H1 (cell line): ENCODE measurements at regions not wholly inside any gene's neighbourhood (a gene's known extent, or its start where the extent isn't known, plus 50 kb on each side); places are given as distances from the start of the nearest gene placed in this dataset.

Experiments
- CTCF ChIA-PET: fragments of 300-600 bp; sonication (Branson Sonifier 250); formaldehyde crosslinking; loops from one replicate; lab custom pipeline; 2021; ENCODE audit not compliant: partially characterized antibody; lab: Charles Lee
- POLR2A ChIA-PET: fragments of 300-600 bp; sonication (Branson Sonifier 250); formaldehyde crosslinking; loops from one replicate; lab custom pipeline; 2021; ENCODE audit warnings: inconsistent platforms; ENCODE audit not compliant: partially characterized antibody; lab: Charles Lee
- DNase-seq, 2 experiments: peaks; one replicate each; pipeline versions ENCODE4 v3.0.0 to v3.0.0-alpha.2; 2010 to 2022; ENCODE audit warnings: low spot score in 2 of 2, low read depth in 1 of 2, mixed read lengths in 1 of 2
- FAIRE-seq: peaks from 2 replicates; lab custom pipeline; 2011; peaks lifted over from hg19 to GRCh38; lab: Jason Lieb, UNC
- H2AFZ ChIP-seq: 2 replicates; pipeline ENCODE4 v1.8.1; 2012; ENCODE audit warnings: low read length, inconsistent platforms
- H2AK5ac ChIP-seq: 2 replicates; pipeline ENCODE4 v1.6.1; 2013; ENCODE audit warnings: low read depth, low read length
- H2BK120ac ChIP-seq: replicated peaks from 2 replicates; pipeline ENCODE3; 2013; ENCODE audit warnings: low read depth, low read length, inconsistent platforms
- H2BK12ac ChIP-seq: 2 replicates; pipeline ENCODE4 v1.6.1; 2013; ENCODE audit warnings: low read depth, low read length
- H2BK15ac ChIP-seq: 2 replicates; pipeline ENCODE4 v1.6.1; 2013; ENCODE audit warnings: low read length
- H2BK20ac ChIP-seq: 2 replicates; pipeline ENCODE4 v1.6.1; 2013; ENCODE audit warnings: low read length
- H2BK5ac ChIP-seq: 2 replicates; pipeline ENCODE4 v1.6.1; 2013; ENCODE audit warnings: low read depth, low read length
- H3K14ac ChIP-seq: 2 replicates; pipeline ENCODE4 v1.6.1; 2013; ENCODE audit warnings: inconsistent platforms; ENCODE audit not compliant: insufficient read length
- H3K18ac ChIP-seq: 2 replicates; pipeline ENCODE4 v1.6.1; 2013; ENCODE audit warnings: low read length; ENCODE audit errors: extremely low read depth
- H3K23ac ChIP-seq: 2 replicates; pipeline ENCODE4 v1.6.1; 2013; ENCODE audit warnings: inconsistent platforms; ENCODE audit not compliant: insufficient read length
- H3K23me2 ChIP-seq: 2 replicates; pipeline ENCODE4 v1.6.1; 2013; ENCODE audit warnings: low read depth, low read length
- H3K27ac ChIP-seq: 2 replicates; pipeline ENCODE4 v1.6.1; 2011; ENCODE audit warnings: low read depth, low read length, inconsistent platforms
- H3K27me3 ChIP-seq, 4 experiments: replicated peaks in 1 of 4; 1 replicate in 1 of 4; 2 replicates in 3 of 4; pipeline versions ENCODE4 v1.6.1 to v1.8.1; 2011 to 2013; ENCODE audit warnings: low read length in 3 of 4, mild to moderate bottlenecking in 3 of 4, inconsistent platforms in 2 of 4, mixed read lengths in 2 of 4, moderate library complexity in 1 of 4; ENCODE audit not compliant: control insufficient read depth in 3 of 4, insufficient read depth in 3 of 4; ENCODE audit errors: extremely low read depth in 1 of 4
- H3K36me3 ChIP-seq, 4 experiments: 2 replicates each; pipeline versions ENCODE4 v1.6.1 to v1.8.1; 2011 to 2013; ENCODE audit warnings: mild to moderate bottlenecking in 4 of 4, low read length in 3 of 4, moderate library complexity in 2 of 4, control low read depth in 1 of 4, inconsistent platforms in 1 of 4; ENCODE audit not compliant: insufficient read depth in 4 of 4, control insufficient read depth in 2 of 4
- H3K4ac ChIP-seq: replicated peaks from 2 replicates; pipeline ENCODE3; 2013; ENCODE audit warnings: low read length, low read depth, mixed read lengths, inconsistent platforms; ENCODE audit not compliant: insufficient read length
- H3K4me1 ChIP-seq, 4 experiments: replicated peaks in 1 of 4; 1 replicate in 1 of 4; 2 replicates in 3 of 4; pipeline versions ENCODE4 v1.6.1 to v1.8.1; 2011 to 2013; ENCODE audit warnings: low read length in 3 of 4, inconsistent platforms in 2 of 4, mixed read lengths in 1 of 4; ENCODE audit not compliant: insufficient read depth in 4 of 4, control insufficient read depth in 3 of 4
- H3K4me2 ChIP-seq, 2 experiments: 2 replicates each; pipeline versions ENCODE4 v1.6.1 to v1.8.1; 2011 to 2013; ENCODE audit warnings: low read depth in 2 of 2, low read length in 2 of 2, control low read depth in 1 of 2, inconsistent platforms in 1 of 2, mild to moderate bottlenecking in 1 of 2; ENCODE audit not compliant: insufficient read depth in 1 of 2
- H3K4me3 ChIP-seq, 4 experiments: fragments of 200-600, 300-600 bp in 1 of 4; sonication (generic), shearing (Covaris generic), sonication (Bioruptor Twin) in 1 of 4; 2 replicates each; pipeline versions ENCODE4 v1.5.1 to v1.8.1; 2011 to 2016; ENCODE audit warnings: low read length in 4 of 4, low read depth in 3 of 4, control low read depth in 2 of 4, inconsistent platforms in 2 of 4, mild to moderate bottlenecking in 2 of 4, mixed read lengths in 1 of 4, moderate library complexity in 1 of 4; ENCODE audit not compliant: insufficient read depth in 2 of 4; ENCODE audit errors: extremely low read depth in 1 of 4
- H3K56ac ChIP-seq: replicated peaks from 2 replicates; pipeline ENCODE3; 2013; ENCODE audit warnings: low read depth, mild to moderate bottlenecking, mixed read lengths, low read length, inconsistent platforms; ENCODE audit not compliant: insufficient read length
- H3K79me1 ChIP-seq: 2 replicates; pipeline ENCODE4 v1.6.1; 2013; ENCODE audit warnings: low read depth, low read length, control low read depth
- H3K79me2 ChIP-seq, 2 experiments: 2 replicates each; pipeline versions ENCODE4 v1.6.1 to v1.8.1; 2012 to 2013; ENCODE audit warnings: low read length in 2 of 2, mild to moderate bottlenecking in 2 of 2, inconsistent platforms in 1 of 2; ENCODE audit not compliant: insufficient read depth in 2 of 2, control insufficient read depth in 1 of 2
- H3K9ac ChIP-seq, 4 experiments: replicated peaks in 1 of 4; 1 replicate in 1 of 4; 2 replicates in 3 of 4; pipeline versions ENCODE4 v1.6.1 to v1.8.1; 2011 to 2013; ENCODE audit warnings: low read depth in 3 of 4, low read length in 3 of 4, control low read depth in 2 of 4, mild to moderate bottlenecking in 2 of 4, moderate library complexity in 2 of 4, inconsistent platforms in 1 of 4; ENCODE audit errors: extremely low read depth in 1 of 4
- H3K9me3 ChIP-seq, 2 experiments: 2 replicates each; pipeline versions ENCODE4 v1.6.1 to v1.8.1; 2012 to 2013; ENCODE audit warnings: mild to moderate bottlenecking in 2 of 2, moderate library complexity in 2 of 2, control low read depth in 1 of 2, inconsistent platforms in 1 of 2, low read depth in 1 of 2, low read length in 1 of 2, mixed read lengths in 1 of 2; ENCODE audit not compliant: insufficient read depth in 2 of 2
- H4K20me1 ChIP-seq, 2 experiments: replicated peaks in 1 of 2; 2 replicates each; pipeline versions ENCODE3 to v1.8.1; 2011 to 2013; ENCODE audit warnings: inconsistent platforms in 2 of 2, low read length in 2 of 2, mild to moderate bottlenecking in 1 of 2; ENCODE audit not compliant: insufficient read depth in 2 of 2, control insufficient read depth in 1 of 2
- H4K5ac ChIP-seq: 2 replicates; pipeline ENCODE4 v1.6.1; 2013; ENCODE audit warnings: low read length, low read depth, mixed read lengths, inconsistent platforms; ENCODE audit not compliant: insufficient read length
- H4K8ac ChIP-seq: 2 replicates; pipeline ENCODE4 v1.8.0; 2013; ENCODE audit warnings: mild to moderate bottlenecking, moderate library complexity, low read length, inconsistent platforms; ENCODE audit not compliant: insufficient read depth; ENCODE audit errors: extremely low read depth
- H4K91ac ChIP-seq: replicated peaks from 2 replicates; pipeline ENCODE3; 2013; ENCODE audit warnings: low read length, mixed read lengths, inconsistent platforms; ENCODE audit not compliant: insufficient read length
- RFX5 ChIP-seq: IDR thresholded peaks from 2 replicates; pipeline ENCODE4 v1.6.1; 2011; ENCODE audit warnings: low read depth, low read length, improper control_type of control experiment, borderline replicate concordance
- WGBS, 2 experiments: shearing (Covaris generic) in 1 of 2; methylation state at CpG; one replicate each; pipeline versions ENCODE4 v1.1.6 to v1.1.7; 2013 to 2015; ENCODE audit warnings: low lambda C conversion rate in 2 of 2, mixed read lengths in 2 of 2, inconsistent platforms in 1 of 2, low coverage in 1 of 2, missing lambda C conversion rate in 1 of 2; ENCODE audit not compliant: insufficient replicate concordance in 2 of 2, insufficient coverage in 1 of 2, insufficient read length in 1 of 2; ENCODE audit errors: extremely low coverage in 1 of 2, missing lambda C conversion rate in 1 of 2; 5-methylcytosine and 5-hydroxymethylcytosine counted together

- Histone ChIP-seq H3K23ac (no peak overlapping the region), H4K91ac (peak overlapping the region; percentile 52), H4K5ac (peak overlapping the region; percentile 57), H3K56ac (peak overlapping the region; percentile 62), H4K8ac (no peak overlapping the region), H2BK12ac (peak overlapping the region; percentile 53; the same call in 1 of the 2 replicates), H3K79me2 (peaks cover 0 to 9% of the 10 kb centered on the region in 2 experiments; a peak in 2 of 4 replicates), H3K23me2 (peaks cover 4% of the 10 kb centered on the region), H3K9me3 (no peaks in the 10 kb centered on the region), H2BK120ac (peak overlapping the region; percentile 92), H3K4me3 (peak overlapping the region; percentile 64 to 94 (median 82); a peak in 6 of 8 replicates), H3K4me1 (peaks cover 0 to 15% (median 5%) of the 10 kb centered on the region in 4 experiments; a peak in 6 of 7 replicates), H2AFZ (no peak overlapping the region), H2BK20ac (no peak overlapping the region; the same call in 1 of the 2 replicates), H3K27me3 (no peaks in the 10 kb centered on the region), H2AK5ac (peak overlapping the region; percentile 32; the same call in 1 of the 2 replicates), H3K14ac (no peak overlapping the region), H3K27ac (peak overlapping the region; percentile 98), H2BK5ac (peak overlapping the region; percentile 98), H3K36me3 (no peaks in the 10 kb centered on the region), H3K4ac (peak overlapping the region; percentile 72), H4K20me1 (peaks cover 2 to 4% of the 10 kb centered on the region in 2 experiments), H2BK15ac (no peak overlapping the region), H3K79me1 (no peaks in the 10 kb centered on the region), H3K18ac (0 out of 2 replicates have a peak overlapping the region, but pooled peaks have one; percentile 81), H3K4me2 (peak overlapping the region; percentile 85 to 93), H3K9ac (peak overlapping the region in 3 of 4 experiments; percentile 14 to 100 (median 34); a peak in 1 of 7 replicates)
- ChIA-PET POLR2A (interaction anchor here (0.6 to 40.4 kb wide), 19 partner anchors 12 to 1663 kb away, joined by 3 to 2731 read pairs (median 37); a partner anchor contains a TSS), CTCF (interaction anchor here (0.9 to 1.7 kb wide), 3 partner anchors 13 to 27 kb away, joined by 3 to 4 read pairs (median 4); a partner anchor contains a TSS)
- no peak for DNase-seq
- 62% methylated on average over 8 of the region's 8 CpGs; no CpG with 5 or more reads in 1 of the 2 experiments for WGBS, 2 experiments
- no peak for FAIRE-seq
- no peak for TF ChIP-seq RFX5
Observed at GRCh38 chr6:26202811-26203583, 115.8 kb downstream of the HFE start.
